ENCODE measurements at regions not wholly inside any gene's neighbourhood (a gene's known extent, or its start where the extent isn't known, plus 50 kb on each side); places are given as distances from the start of the nearest gene placed in this dataset.

DNA sequence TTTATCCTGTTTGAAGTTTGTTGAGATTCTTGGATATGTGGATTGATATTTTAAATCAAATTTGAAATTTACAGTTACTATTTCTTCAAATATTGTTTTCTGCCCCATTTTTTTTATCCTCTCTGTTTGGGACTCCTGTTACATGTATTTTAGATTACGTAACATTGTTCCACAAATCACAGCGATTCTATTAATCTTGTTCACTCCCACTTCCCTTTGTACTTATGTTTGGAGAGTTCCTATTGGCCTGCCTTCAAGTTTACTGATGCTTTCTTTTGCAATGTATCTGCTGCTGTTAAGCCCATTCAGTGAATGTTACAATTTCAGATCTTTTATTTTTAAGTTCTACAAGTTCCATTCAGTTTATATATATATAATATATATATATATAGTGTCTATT, 288.3 kb upstream of the TNRC6C start:
- no peak for DNase-seq

DNA sequence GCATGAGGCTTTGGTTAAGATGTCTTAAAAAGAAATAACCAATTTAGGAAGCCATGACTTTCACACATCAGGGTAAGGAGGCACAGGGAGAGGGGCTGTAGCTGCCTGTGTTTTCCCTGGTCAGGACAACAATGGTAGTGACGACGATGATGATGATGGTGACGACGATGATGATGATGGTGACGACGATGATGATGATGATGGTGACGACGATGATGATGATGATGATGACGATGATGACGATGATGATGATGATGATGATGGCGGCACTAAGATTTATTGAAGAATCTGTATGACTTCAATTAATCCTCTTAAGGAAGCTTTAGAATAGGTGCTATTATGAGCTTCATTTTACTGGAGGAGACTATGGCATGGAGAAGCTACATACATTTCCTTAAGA, 284.1 kb upstream of the TNRC6C start:
- no peak for DNase-seq

DNA sequence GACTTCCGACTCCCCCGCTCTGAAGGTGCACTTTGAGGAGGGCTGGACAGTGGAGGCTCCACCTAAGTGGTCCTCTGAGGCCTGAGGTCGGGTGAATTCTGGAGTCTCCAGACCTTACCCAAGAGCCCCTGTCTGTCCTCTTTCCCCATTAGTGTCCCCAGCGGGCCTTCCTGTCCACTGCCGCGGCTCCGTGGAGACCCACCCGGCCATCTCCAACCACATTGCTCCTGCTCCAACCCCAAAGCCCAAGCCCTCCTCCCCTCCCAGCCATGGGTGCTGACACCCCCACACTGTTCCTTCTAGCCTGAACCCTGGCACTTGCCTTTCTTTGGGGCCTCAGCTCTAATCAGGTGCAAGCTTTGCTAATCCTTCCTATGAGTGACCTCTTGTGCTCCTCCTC, 283.1 kb upstream of the TNRC6C start:
- no peak for DNase-seq

DNA sequence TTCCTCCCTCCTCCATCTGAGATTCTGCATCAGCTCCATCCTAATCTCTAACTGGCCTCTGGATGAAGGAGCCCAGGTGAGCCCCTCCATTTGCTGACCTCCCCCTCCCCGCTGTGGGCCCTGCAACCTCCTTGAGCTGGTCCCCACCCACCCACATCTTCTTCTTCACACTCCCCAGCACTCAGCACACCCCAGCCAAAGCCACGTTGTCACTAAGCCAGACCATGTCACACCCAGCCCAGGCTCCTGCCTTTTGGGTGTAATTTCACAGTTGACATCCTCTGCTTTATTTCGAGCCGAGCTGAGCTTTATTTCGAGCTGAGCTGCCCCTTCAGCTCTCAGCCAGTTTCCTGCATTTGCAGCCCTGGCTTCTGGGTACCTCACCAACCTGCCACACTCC, 282.7 kb upstream of the TNRC6C start:
- DNase-seq: no peak

DNA sequence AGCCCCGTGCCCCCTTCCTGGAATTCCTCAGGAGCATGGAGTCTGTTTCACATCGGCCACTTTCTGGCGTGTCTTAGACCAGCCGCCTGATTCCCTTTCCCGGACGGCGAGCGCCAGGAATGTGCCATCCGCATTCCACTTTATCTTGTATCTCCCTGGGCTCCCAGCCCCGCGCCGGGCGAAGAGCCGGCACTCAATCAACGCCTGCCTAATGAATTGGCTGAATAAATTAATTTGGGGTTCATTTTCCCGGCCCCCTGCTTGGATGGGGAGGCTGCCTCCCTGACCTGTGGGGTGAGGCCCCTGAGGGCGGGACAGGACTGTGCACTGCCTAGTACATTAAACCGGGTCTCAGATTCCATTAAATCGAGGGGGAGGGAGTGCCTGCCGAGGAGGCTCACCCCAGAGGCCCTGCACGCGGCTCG, 282.3 kb upstream of the TNRC6C start:
- no peak for DNase-seq

DNA sequence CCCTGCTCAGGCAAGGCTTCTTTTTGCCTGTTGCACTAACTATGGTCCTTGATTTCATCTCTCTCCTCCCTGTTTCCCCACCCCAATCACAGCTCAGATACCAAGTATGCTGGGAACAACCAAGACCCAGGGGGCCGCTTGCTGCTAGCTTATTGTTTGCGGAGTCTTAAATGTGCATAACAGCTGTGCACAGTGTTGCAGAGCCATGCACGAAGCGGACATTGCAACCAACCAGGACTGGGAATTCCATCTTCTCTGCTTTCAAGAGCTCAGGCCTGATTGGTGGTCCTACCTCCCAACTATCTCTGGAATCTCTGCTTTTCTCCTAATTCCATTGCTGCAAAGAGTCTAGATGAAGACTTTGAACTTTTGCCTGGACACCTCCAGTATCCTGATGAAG, 281.3 kb upstream of the TNRC6C start:
- DNase-seq: no peak

DNA sequence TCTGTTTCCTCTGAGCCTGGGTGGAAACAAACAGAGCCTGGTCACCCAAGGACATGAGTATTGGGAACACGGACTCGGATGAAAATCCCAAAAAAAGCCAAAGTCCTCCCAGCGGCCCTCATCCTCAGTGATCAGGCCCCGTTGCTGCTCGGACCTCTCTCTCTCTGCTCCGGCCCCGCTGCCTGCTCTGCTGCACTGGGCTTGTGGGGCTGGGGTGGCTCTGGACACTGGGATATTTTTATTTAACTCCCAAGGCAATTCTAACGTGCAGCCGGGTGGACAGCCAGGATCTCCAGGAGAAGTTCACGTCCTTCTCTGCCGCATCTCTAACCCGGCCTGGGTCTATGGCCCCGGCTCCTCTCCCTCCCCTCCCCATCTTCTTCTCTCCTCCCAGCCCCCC, 280.9 kb upstream of the TNRC6C start:
- DNase-seq: no peak

DNA sequence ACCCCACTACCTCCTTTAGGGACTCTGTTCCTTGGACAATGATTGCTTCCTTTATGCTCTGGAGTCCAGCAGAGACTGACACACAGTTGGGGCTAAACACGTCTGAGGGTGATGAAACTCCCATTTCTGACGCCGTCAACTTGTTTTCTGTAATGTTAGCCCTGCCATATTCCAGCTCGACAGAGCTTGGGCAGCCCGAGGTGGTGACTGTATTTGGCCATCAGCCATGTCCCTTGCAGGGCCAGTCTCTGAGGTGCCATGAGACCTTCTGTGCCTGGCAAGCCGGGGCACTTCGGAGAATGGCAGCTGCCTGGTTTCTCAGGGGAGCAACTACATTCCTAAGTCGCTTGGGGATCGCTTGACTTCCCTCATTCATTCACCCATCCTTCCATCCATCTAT, 278.9 kb upstream of the TNRC6C start:
- DNase-seq: no peak

DNA sequence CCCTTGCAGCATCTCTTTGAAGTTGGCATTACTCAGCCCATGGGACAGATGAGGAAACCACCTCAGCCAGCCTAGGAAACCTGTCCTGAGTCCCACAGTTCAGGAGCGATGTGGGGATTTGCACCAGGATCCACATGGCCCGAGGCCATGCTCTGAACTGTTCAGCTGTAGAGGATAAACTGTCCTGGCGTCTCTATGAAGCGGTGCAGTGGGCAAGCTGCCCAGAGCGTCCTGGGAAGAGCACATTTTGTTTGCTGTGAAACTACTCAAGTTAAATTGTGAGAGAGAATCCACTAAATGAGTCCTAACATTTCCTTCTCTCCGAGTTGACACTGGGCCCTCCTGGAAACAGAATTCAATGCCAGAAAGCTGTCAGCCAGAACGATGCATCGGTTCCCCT, 276.6 kb upstream of the TNRC6C start:
- DNase-seq: peak; percentile 80

DNA sequence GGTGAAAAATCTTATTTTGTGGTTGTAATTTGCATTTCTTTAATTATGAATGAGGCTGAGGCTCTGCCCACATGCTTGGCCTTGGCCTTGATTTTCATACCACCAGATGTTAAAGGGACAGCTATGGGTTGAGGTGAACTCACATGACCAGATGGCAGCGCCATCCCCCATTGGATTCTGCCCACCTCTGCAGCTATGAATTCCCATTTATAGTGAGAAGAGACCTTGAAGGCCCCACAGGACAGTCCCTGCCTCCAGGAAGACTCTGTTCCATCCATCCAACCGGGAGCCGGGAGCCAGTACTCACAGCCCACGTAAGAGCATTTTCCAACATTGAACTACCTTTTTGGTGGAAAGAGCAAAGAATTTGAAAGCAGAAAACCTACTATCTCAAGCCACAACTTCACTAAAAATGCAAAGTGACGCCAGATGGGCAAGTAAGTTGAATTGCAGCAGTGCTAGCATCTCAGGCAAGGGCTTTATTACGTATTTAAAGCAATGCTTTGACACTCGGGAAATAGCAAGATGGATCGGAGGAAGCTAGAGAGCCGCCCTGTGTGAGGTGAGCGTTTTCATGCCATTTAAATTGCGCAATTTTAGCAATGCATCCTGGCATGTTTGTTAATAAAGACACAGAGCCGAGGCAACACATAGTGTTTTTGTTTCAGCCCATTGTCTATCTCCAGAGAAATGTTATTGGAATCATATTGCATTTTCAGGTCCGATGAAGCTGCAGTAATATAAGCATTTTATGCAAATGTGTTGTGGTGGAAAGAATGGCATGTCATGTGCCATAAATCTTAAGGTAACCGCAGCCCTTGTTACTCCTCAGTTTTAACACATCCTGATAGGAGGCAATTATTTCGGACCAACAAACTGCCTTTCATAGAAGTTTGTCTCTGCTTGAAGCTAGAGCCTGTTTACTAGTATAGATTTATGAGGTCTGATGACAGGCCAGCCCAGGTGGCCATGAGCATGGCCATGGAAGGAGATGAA, 273.4 kb upstream of the TNRC6C start:
- no peak for DNase-seq

DNA sequence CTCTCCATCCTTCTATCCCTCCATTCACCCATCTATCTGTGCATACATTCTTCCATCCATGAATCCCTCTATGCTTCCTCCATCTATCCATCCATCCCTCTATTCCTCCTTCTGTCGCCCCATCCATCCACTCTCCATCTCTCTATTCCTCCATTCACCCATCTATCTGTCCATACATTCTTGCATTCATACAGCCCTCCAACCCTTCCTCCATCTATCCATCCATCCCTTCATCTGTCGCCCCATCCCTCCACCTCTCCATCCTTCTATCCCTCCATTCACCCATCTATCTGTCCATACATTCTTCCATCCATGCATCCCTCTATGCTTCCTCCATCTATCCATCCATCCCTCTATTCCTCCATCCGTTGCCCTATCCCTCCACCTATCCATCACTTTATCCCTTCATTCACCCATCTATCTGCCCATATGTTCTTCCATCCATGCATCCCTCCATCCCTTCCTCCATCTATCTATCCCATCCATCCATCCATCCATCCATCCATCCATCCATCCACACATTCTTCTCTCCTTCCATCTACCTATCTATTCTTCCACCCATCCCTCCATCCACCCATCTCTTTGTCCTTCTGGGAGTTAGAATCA, 272.5 kb upstream of the TNRC6C start:
- DNase-seq: no peak

DNA sequence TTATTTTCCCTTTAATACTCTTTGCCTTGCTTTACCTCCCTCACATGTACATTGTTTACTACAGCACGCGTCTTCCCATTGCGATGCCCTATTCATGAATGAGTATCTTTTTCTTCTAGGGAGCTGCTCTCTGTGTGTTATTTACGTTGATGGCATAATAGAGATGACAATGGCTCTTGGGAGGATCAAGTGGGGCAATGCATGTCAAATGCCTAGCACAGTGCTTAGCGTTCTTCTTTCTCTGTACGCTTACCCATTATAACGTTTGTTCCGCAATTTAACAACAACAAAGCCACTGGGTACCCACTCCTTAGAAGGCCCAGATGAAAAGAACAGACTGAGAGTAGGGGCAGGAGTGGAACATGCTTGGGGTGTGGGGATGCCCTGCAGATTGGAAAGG, 271.6 kb upstream of the TNRC6C start:
- DNase-seq: no peak

DNA sequence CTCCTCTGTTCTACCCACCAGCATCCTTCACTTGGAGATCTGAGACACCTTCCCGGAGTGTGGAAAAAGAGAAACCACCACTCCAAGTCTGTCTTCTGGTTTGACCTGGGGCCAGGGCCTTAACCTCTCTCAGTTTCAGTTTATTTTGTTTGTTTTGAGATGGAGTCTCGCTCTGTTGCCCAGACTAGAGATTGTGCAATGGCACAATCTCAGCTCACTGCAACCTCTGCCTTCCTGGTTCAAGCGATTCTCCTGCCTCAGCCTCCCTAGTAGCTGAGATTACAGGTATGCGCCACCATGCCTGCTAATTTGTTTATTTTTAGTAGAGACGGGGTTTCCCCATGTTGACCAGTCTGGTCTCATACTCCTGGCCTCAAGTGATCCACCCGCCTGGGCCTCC, 271.1 kb upstream of the TNRC6C start:
- no peak for DNase-seq

DNA sequence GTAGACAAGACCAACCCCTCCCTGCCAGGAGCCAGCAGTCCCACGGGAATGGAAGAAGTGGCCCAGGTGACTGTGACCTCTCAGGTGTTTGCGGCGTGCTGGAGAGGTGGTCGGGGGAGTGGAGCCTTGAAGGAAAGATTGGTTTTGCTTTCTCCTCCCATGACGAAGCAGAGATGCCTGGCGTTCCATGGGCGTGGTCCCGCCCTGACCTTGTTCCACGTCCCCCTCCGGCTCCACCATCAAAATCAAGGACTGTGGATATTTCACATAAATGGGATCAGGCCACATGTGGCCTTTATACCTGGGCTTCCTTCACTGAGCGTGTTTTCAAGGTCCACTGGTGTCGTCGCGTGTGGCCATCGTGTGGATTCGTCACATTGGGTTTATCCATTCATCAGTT, 270.6 kb upstream of the TNRC6C start:
- DNase-seq: no peak

DNA sequence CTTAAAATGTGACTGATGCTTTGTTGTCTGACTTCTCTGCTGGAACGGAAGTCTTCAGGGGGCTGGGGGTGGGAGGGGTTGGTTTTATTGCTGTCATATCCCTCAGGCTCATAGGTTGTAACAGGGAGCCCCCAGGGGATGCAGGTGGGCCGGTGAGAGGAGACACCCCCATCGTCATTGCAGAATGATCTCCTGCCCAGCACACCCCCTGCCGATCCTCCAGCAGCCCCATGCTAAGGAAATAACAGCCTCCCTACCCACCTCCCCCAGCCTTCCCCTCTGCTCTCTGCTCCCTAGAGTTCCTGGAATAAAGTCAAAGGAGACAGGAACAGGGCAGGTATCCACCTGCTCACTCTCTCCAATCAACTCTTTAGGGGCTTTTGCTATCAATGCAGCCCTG, 270.1 kb upstream of the TNRC6C start:
- DNase-seq: no peak

DNA sequence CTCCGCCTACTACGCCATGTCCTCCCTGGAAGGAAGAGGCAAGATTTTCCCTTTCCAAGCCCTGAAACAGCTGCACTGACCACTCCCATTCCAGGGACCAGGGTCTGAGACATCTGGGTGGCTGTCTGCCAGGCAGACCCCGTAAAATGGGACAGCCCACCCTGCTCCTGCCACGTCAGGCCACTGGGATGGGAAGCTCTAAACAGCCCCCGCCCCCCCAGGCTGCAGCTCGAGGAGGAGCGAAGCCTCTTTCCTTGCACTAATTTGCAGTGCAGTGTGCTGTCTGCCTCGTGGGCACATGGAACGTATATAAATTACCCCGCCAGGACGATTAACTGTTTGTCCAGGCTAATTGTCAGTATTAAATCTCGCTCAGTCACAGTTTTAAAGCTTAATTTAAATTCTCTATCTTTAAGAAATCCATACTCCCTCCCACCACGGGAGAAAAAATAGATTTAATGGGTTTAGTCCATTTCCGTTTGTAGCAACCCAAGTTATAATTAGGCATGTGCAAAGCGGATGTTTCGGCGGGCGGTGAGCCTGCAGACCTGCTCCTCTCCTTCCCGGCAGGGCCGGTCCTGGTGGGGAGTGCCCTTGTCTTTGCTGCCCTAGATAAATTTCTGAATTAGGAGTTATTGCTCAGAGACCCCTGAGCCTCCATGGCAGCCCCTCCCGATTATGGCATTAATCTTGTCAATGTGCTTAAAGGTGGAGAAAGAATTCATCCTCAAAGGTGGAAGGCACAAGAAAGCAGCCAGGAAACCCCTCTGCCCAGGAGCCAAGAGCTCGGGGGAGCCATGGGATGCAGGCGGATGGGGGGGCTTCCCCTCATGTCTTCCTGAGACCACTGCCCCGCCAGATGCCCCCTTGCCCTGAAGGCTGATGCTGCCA, 268.0 kb upstream of the TNRC6C start:
- no peak for DNase-seq

DNA sequence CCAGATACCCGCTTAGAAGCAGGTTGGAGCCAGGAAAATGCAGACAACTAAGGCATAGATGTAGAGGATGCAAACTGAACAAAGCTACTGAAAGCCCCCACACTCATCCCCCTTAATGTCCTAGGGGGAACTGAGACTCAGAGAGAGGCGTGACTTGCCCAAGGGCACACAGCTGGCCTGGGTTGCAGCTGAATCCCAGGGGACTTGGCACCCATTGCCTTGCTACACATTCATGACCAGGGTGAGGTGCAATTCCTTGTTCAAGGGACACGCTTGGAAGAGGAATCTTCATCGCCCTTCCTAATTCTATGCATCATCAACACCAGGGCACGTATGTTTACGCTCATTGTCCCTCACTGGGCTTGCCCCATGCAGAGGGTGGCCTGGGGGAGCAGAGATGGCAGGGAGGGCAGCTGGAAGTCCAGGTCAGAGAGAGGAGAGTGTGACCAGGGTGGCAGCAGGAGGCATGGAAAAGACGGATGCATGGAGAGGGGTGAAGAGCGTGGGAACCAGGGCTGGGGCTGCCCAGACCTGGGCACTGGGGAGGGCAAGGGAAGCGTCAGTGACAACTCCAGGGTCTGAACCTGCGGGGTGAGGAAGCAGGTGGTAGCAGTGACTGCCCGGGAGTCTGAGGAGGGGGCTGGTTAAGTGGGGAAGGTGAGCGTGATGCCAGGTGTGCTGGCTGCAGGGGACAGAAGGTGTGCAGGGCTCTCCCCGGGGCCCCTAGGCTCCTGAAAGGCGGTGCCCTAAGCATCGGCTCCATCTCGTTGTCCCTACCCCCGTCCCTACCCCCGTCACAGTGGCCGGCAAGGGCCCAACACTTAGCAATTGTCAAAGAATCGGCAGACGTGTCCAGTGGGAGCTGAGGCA, 267.1 kb upstream of the TNRC6C start:
- DNase-seq: no peak

DNA sequence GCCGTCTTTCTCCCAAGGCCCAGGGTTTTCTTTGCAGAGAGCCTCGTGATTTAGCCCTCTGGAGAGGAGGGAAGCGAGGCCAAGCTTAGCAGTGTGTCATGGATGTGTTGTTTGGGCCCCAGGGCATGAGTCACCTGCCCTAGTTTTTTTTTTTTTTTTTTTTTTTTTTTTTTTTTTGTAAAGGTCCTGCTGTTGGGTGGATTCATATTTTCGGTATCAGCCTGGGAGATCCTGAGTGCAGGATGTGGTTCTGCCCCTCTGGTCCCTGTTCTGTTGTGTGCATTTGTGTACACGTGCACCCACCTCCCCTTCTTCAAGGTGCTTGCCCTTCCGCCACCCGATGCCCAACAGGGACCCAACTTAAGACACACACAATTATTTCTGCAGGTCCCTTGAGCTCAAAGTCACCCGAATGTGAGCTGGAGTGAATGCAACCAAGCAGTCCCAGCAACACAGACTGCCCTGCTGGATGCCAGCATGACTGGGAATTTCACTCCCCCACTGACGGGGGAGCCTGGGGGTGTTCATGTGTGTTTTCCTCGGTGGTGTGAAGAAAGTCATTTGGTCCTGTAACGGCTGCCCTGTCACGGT, 265.8 kb upstream of the TNRC6C start:
- no peak for DNase-seq

DNA sequence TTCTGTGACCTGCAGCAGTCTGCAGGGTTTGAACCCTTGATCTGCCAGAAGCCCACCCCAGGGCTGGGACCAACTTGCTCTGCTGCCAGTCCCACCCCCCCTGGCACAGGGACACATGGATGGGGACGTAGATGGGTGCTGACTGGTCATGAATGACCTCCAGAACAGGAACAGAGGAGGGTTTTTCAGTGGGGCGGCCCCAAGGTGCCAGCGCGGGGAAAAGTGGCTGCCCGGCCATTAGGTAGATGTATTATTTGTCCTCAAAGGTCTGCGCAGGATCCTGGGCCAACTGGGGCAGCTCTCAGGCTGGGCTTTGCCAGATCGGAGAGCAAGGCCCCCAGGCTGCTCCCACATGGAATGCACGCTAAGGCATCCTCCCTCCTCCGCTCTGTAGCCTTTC, 265.2 kb upstream of the TNRC6C start:
- DNase-seq: no peak

DNA sequence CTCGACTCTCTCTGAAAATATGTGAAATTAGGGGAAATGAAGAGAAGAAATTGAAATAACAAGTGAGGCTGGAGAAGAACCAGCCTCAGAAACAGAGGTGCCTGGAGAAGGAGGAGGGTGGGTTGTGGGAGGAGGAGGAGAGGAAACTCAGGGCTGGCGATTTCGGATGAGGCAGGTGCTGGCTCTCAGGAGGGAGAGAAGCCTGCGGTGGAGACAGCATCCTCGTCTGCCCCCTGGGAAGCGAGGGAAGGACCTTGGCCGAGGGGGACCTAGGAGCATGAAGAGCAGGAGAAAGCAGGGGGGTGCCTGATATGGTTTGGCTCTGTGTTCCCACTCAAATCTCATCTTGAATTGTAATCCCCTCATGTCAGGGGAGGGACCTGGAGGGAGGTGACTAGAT, 264.7 kb upstream of the TNRC6C start:
- no peak for DNase-seq

DNA sequence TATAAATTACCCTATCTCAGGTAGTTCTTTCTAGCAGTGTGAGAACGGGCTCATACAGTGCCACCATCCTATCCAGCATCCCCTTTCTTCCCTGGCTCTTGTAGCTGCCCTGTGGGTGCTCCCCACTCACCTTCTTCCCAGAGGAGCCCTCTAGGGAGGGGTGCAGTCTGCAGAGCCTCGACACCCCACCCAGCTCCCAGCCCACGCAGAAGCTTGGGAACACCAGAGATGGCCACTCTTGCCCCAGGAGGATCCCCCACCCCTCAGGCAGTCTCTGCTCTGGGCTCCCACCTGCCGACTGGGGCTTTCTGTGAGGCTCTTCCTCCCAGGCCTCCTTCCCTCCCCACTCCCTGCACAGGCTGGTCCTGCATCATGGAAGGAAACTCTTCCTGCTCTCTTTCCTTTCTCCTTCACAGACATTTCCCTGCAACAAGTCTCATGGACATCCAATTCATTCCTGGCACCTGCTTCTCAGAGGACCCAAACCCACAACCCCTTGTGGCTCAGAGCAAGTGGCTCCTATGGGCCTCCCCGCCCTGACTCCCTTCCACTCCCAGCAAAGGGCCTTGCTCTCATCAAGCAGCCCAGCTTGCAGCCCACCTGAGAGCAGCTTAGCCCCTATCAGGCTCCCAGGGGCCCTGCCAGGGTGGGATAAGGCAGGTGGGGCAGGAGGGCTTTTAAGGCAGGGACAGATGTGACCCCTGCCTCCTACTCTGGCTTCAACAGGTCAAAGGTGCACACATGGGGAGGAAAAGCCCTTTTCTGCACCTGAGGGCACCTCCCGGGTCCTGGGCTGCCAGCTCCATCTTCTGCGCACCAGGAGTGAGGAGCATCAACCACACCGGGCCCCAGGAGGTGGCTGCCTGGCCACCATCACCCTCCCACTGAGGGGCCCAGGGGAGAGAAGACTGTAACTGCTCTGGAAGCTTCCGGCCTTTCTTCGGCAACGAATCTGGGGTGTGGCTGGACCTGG, 263.8 kb upstream of the TNRC6C start:
- DNase-seq: no peak
